ENCODE measurements at regions not wholly inside any gene's neighbourhood (a gene's known extent, or its start where the extent isn't known, plus 50 kb on each side); places are given as distances from the start of the nearest gene placed in this dataset.
"Not testable (repeated sequence)": the region's sequence is repeated elsewhere in the genome, so short reads cannot be mapped to it uniquely, and the experiment has no call there.

GRCh38 chr6:109255087-109255486, 127.2 kb downstream of the CD164 start:
- TF ChIP-seq POLR2A (IDR thresholded peaks at IDR 0.05; ENCODE audit: low read depth, low read length) = no peak
- FAIRE-seq = no peak

DNA sequence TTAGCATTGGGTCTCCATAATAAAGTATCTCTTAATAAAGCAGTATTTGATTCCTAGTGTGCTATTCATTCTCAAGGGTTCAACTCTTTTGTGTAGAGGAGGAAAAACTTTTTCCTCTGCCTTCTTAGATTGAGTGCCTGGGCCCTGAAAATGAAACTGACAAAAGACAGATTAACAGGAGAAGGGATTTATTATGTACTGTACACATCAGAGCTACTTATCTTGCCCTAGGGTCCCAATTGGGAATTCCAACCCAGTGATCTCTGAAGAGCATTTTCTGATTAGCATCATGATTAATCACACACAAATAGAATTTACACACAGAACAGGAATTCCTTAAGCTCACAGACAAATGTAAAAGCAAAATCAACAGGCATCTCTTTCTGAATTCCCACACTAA, 128.9 kb downstream of the CD164 start:
- TF ChIP-seq POLR2A (IDR thresholded peaks at IDR 0.05; ENCODE audit: low read depth, low read length) = no peak
- DNase-seq (ENCODE audit: insufficient read length, low spot score) (no peak), FAIRE-seq (no peak)

More at GRCh38 chr6:109255087-109255486, 127.2 kb downstream of the CD164 start:
- DNase-seq (ENCODE audit: insufficient read length, low spot score) = no peak

DNA sequence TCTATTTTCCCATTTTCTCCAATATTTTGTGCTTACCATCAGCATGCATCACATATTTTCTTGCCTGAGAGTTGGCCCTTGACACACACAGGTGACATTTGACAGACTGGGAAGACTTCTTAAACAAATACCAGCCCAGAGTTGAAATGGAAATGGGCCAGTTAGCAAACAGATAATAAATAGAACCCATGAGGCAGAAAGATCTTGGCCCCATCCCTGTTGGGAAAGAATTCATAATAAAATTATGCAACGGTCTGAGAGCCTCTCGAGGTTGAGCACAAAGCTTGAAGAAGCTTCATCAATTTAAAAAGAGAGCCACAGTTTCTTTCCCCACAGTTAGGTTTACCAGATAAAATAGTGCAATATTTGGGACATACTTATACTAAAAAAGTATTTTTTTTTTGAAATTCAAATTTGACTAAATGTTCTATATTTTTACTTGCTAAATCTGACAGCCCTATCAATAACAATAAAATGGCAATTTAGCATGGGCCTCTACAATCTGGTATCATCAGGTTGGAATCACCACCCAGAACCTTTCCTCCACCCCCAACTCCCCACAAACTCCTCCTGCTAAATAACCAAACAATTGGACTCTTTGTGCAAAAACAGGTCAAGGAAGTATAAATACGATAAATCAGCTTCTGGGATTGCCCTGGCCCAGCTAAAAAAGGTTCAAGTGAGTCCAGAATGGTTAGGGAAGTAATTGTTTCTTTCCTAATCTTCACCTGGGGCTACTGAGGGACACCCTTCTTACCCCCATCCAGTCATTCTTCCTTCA, 129.8 kb downstream of the CD164 start:
- DNase-seq (ENCODE audit: insufficient read length, low spot score) = no peak
- FAIRE-seq = no peak

GRCh38 chr6:109251839-109252238, 130.4 kb downstream of the CD164 start:
- TF ChIP-seq POLR2A (IDR thresholded peaks at IDR 0.05; ENCODE audit: low read depth, low read length) = no peak
- FAIRE-seq (no peak), DNase-seq (ENCODE audit: insufficient read length, low spot score) (no peak)

More for the DNA sequence above, 129.8 kb downstream of the CD164 start:
- no peak for TF ChIP-seq POLR2A (IDR thresholded peaks at IDR 0.05; ENCODE audit: low read depth, low read length)

DNA sequence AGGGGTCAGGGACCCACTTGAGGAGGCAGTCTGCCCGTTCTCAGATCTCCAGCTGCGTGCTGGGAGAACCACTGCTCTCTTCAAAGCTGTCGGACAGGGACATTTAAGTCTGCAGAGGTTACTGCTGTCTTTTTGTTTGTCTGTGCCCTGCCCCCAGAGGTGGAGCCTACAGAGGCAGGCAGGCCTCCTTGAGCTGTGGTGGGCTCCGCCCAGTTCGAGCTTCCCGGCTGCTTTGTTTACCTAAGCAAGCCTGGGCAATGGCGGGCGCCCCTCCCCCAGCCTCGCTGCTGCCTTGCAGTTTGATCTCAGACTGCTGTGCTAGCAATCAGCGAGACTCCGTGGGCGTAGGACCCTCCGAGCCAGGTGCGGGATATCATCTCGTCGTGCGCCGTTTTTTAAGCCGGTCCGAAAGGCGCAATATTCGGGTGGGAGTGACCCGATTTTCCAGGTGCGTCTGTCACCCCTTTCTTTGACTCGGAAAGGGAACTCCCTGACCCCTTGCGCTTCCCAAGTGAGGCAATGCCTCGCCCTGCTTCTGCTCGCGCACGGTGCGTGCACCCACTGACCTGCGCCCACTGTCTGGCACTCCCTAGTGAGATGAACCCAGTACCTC, 131.6 kb downstream of the CD164 start:
- not testable (repeated sequence) for FAIRE-seq; DNase-seq (ENCODE audit: insufficient read length, low spot score)

- FAIRE-seq = no peak
- no peak for TF ChIP-seq POLR2A (IDR thresholded peaks at IDR 0.05; ENCODE audit: low read depth, low read length)
- no peak for DNase-seq (ENCODE audit: insufficient read length, low spot score)
Measured at GRCh38 chr6:109243863-109244825, 138.1 kb downstream of the CD164 start.

- no peak for TF ChIP-seq POLR2A (IDR thresholded peaks at IDR 0.05; ENCODE audit: low read depth, low read length)
- DNase-seq (ENCODE audit: insufficient read length, low spot score) = no peak
- no peak for FAIRE-seq
Measured at GRCh38 chr6:109242925-109243324, 139.3 kb downstream of the CD164 start.

DNA sequence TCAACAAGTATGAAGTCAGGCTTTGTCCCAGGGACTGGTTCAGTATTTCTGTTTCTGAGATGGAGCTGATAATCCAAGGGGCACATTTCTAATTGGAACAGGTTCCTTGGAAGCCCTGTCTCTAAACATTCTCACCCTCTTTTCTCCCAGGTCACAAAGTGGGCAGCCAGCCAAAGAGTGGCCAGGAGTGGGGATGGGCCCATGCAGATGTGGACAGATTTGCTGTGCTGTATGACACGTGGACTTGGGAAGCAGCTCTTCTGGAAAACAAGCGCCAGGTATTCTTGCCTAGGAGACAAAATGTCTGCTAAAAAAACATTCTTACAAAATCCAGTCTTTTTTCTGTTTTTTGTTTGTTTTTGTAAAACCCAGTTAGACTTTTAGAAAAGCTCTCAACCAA, 140.2 kb downstream of the CD164 start:
- TF ChIP-seq POLR2A (IDR thresholded peaks at IDR 0.05; ENCODE audit: low read depth, low read length) = no peak
- no peak for DNase-seq (ENCODE audit: insufficient read length, low spot score)
- FAIRE-seq = no peak

DNA sequence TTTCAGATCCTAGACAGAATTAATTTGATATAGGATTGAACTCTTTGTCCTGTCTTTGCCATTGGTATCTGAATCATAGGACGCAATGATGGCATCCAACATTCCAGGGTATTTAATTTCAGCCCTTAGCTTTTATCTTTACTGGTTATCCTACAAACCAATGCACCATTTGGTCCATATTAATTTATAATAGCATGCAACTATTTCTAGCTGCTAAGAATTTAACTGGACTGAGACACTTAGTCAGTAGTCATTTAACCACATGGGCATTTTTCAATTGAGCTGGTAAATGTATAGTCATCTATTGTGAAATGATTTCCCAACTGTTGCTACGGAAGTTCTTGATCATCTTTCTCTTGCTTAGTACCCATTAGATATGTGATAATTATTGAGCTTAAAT, 141.1 kb downstream of the CD164 start:
- no peak for TF ChIP-seq POLR2A (IDR thresholded peaks at IDR 0.05; ENCODE audit: low read depth, low read length)
- FAIRE-seq = no peak
- DNase-seq (ENCODE audit: insufficient read length, low spot score) = no peak

GRCh38 chr6:109240370-109241084, 141.7 kb downstream of the CD164 start:
- no peak for TF ChIP-seq POLR2A (IDR thresholded peaks at IDR 0.05; ENCODE audit: low read depth, low read length)
- FAIRE-seq (no peak), DNase-seq (ENCODE audit: insufficient read length, low spot score) (no peak)

GRCh38 chr6:109239651-109240321, 142.5 kb downstream of the CD164 start:
- FAIRE-seq (no peak), DNase-seq (ENCODE audit: insufficient read length, low spot score) (no peak)
- no peak for TF ChIP-seq POLR2A (IDR thresholded peaks at IDR 0.05; ENCODE audit: low read depth, low read length)

- TF ChIP-seq POLR2A (IDR thresholded peaks at IDR 0.05; ENCODE audit: low read depth, low read length) = no peak
- no peak for FAIRE-seq
- DNase-seq (ENCODE audit: insufficient read length, low spot score) = no peak
Measured at GRCh38 chr6:109239160-109239559, 143.1 kb downstream of the CD164 start.

DNA sequence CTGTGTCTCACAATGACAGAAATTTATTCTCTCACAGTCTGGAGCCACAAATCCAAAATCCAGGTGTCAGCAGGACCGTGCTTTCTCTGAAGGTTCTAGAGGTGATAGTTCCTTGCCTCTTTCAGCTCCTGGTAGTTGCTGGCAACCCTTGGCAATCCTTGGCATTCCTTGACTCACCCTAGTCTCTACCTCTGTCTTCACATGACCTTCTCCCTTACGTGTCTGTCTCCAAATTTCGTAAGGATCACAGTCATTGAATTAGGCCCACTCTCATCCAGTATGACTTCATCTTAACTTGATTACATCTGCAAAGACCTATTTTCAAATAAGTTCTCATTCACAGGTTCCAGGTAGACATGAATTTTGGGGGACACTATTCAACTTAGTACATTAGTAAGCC, 143.1 kb downstream of the CEP57L1 start:
- FAIRE-seq = no peak
- no peak for DNase-seq (ENCODE audit: insufficient read length, low spot score)
- no peak for TF ChIP-seq POLR2A (IDR thresholded peaks at IDR 0.05; ENCODE audit: low read depth, low read length)
